GM06990 (cell line): ENCODE measurements at regions not wholly inside any gene's neighbourhood (a gene's known extent, or its start where the extent isn't known, plus 50 kb on each side); places are given as distances from the start of the nearest gene placed in this dataset.

Experiments
- DNase-seq: peaks from one replicate; pipeline ENCODE4 v3.0.0-alpha.2; 2011; ENCODE audit not compliant: insufficient read length; ENCODE audit errors: extremely low read depth
- H3K27me3 ChIP-seq: replicated peaks from 2 replicates; pipeline ENCODE4 v1.6.0; 2011; ENCODE audit warnings: low read length; ENCODE audit not compliant: control insufficient read depth, insufficient read depth
- H3K36me3 ChIP-seq: 2 replicates; pipeline ENCODE4 v1.5.1; 2011; ENCODE audit warnings: low read length; ENCODE audit not compliant: control insufficient read depth, insufficient read depth
- H3K4me3 ChIP-seq: replicated peaks from 2 replicates; pipeline ENCODE4 v1.5.1; 2011; ENCODE audit warnings: low read depth, mild to moderate bottlenecking, control low read depth, low read length
- TF ChIP-seq, protein P1 (sequence below): IDR thresholded peaks from 2 replicates; pipeline ENCODE4 v1.5.1; 2011; ENCODE audit warnings: low read length, control low read depth, mild to moderate bottlenecking, inconsistent platforms; ENCODE audit not compliant: insufficient read depth, poor library complexity, severe bottlenecking

DNA sequence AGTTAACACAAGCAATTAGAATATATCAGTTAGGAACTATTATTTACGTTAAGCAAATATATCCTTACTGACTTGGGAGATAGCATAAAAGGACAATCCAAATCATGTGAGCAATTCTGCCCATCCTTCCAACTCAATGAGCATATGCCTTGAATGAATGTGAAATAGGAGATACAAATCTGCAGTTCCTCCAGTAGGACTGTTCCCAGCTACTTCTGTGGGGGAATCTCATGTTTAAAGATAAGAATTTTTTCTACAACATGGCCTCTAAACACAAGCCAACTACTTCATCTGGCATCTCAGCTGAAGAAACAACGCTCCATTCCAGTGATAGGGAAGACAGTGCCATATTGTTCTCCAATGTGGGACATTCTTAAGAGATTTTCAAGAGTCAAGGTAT is 110.7 kb upstream of the NIPBL start:
- H3K27me3 ChIP-seq, result no peaks in the 10 kb centered on the region
- no peak overlapping the region for H3K4me3 ChIP-seq
- TF ChIP-seq, protein P1, sequence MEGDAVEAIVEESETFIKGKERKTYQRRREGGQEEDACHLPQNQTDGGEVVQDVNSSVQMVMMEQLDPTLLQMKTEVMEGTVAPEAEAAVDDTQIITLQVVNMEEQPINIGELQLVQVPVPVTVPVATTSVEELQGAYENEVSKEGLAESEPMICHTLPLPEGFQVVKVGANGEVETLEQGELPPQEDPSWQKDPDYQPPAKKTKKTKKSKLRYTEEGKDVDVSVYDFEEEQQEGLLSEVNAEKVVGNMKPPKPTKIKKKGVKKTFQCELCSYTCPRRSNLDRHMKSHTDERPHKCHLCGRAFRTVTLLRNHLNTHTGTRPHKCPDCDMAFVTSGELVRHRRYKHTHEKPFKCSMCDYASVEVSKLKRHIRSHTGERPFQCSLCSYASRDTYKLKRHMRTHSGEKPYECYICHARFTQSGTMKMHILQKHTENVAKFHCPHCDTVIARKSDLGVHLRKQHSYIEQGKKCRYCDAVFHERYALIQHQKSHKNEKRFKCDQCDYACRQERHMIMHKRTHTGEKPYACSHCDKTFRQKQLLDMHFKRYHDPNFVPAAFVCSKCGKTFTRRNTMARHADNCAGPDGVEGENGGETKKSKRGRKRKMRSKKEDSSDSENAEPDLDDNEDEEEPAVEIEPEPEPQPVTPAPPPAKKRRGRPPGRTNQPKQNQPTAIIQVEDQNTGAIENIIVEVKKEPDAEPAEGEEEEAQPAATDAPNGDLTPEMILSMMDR, result no peak
- no peaks in the 10 kb centered on the region for H3K36me3 ChIP-seq
- DNase-seq, result no peak

DNA sequence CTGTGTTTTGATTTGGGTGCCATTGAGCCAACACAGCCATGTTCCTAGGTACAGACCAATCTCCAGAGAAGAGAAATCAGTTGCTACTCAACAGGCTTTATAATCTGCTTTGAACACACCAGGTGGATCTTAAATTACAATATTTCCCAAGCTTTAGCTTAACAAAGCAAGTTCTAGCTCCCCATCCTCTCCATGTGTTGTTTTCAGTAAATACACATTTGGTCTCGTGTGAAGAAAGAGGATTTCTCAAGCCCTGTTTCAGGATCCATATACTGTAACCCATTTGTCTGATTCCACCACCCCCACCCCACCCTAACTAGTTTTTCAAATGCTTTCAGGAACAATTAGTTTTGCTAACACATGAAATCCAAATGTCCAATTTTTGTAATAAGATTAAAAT is 109.6 kb upstream of the NIPBL start:
- H3K27me3 ChIP-seq, result no peaks in the 10 kb centered on the region
- no peak for DNase-seq
- TF ChIP-seq, protein P1, result no peak
- no peak overlapping the region for H3K4me3 ChIP-seq
- no peaks in the 10 kb centered on the region for H3K36me3 ChIP-seq

DNA sequence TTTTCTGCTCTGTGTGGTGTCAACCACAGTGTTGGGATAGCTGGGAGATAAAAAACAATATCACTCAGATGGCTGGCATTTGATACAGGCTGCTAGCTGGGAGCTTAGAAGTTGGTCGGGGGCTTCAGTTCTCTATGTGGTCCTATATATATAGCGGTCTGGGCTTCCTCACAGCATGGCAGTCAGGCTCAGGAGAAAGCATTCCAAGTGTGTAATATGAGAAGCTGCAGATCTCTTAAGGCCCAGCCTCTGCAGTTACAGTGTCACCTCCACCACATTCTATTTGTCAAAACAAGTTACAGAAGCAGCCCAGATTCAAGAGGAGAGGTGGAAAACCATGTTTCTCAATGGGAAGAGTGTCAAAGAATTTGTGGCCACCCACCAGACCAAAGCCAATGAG is 108.1 kb upstream of the NIPBL start:
- DNase-seq, result no peak
- Histone ChIP-seq H3K27me3 (no peaks in the 10 kb centered on the region), H3K36me3 (no peaks in the 10 kb centered on the region), H3K4me3 (no peak overlapping the region)
- TF ChIP-seq, protein P1, result no peak

DNA sequence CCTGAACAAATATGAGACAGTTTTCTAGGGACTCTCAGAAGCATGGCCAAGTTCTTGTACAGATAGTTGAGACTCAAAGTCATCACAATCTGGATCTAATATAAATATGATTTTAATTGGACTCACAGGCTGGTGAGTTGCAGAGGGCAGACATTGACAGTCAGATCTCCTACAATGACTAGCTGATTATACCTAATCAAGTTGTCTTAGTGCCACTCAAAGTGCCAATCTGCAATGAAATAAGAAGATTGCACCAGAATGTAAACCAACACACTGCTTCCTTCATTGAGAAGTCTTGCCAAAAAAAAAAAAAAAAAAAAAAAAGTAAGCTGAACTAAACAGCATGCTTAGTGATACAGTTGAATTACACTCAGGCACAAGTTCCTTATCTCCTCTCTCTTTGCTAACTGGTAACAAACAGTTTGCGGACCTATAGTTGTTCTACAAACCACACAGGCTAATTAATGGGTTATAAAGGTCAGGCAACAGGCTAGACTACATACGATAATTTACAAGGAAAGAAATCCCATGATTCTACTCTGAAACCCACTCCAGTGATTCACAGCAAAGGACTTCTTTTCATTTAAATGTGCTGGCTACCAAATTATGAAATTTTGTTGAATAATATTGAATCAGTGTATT is 107.3 kb upstream of the NIPBL start:
- TF ChIP-seq, protein P1, result no peak
- DNase-seq, result no peak
- Histone ChIP-seq H3K27me3 (no peaks in the 10 kb centered on the region), H3K36me3 (no peaks in the 10 kb centered on the region), H3K4me3 (no peak overlapping the region)

DNA sequence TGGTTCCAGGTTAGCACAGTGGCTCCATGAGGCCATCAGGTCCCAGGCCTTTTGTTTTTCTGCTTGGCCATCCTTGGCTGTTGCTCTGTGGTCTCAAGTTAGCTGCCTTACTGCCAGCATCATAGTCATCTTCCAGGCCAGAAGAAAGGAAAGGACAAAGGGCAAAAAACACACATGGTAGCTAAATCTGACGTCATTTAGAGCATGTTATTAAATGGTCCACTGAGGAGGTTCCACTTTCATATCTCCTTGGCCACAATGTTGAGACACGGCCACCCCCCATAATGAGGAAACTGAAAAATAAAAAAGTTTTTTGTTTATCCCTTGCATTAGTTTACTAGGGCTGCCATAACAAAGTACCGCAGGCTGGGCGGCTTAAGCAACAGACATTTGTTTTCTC is 106.4 kb upstream of the NIPBL start:
- H3K27me3 ChIP-seq, result no peaks in the 10 kb centered on the region
- H3K4me3 ChIP-seq, result no peak overlapping the region
- DNase-seq, result no peak
- H3K36me3 ChIP-seq, result no peaks in the 10 kb centered on the region
- TF ChIP-seq, protein P1, result no peak
